HCT116 (cell line): ENCODE measurements at regions not wholly inside any gene's neighbourhood (a gene's known extent, or its start where the extent isn't known, plus 50 kb on each side); places are given as distances from the start of the nearest gene placed in this dataset.
A peak's percentile ranks its signal among the peaks of the same experiment; 100 is the strongest.

Experiments
- ATAC-seq: fragments of 200-7000 bp; cut with Tn5 transposase; 2 replicates; pipeline ENCODE4 v1.9.1; 2020; ENCODE audit warnings: mild to moderate bottlenecking, moderate library complexity
- BruUV-seq: library from RNA; stranded (reverse); fragments of 400-500 nt; replicated peaks from 2 replicates; lab custom pipeline; 2021; lab: Mats Ljungman, UMichigan
- CTCF ChIA-PET: fragments of 300-600 bp; sonication (Branson Sonifier 250); formaldehyde crosslinking; loops from one replicate; lab custom pipeline; 2021; ENCODE audit warnings: antibody characterized with exemption; lab: Charles Lee
- POLR2A ChIA-PET: fragments of 300-600, 350-600 bp; sonication (Branson Sonifier 250); formaldehyde crosslinking; loops from one replicate; lab custom pipeline; 2021; ENCODE audit warnings: antibody characterized with exemption; lab: Charles Lee
- RAD21 ChIA-PET, 2 experiments: fragments of 300-600 bp; sonication (Branson Sonifier 250); formaldehyde crosslinking; loops; one replicate each; lab custom pipeline; 2023; ENCODE audit warnings: low total read pairs in 2 of 2; ENCODE audit not compliant: uncharacterized antibody in 2 of 2, unreplicated experiment in 2 of 2, low non-redundant PET in 1 of 2; lab: Charles Lee
- DNase-seq: peaks from one replicate; pipeline ENCODE4 v3.0.0-alpha.2; 2010; ENCODE audit warnings: low read depth, low spot score
- H2AFZ ChIP-seq: fragments of 200-600 bp; shearing (Covaris generic), sonication (generic); 2 replicates; pipeline ENCODE4 v1.6.1; 2017; ENCODE audit warnings: low read depth, mixed run types, mixed read lengths, antibody characterized with exemption, low read length; ENCODE audit not compliant: poor library complexity, severe bottlenecking
- H3K27ac ChIP-seq: 2 replicates; pipeline ENCODE4 v1.5.1; 2012; ENCODE audit warnings: low read depth, low read length
- H3K27me3 ChIP-seq: fragments of 200-600 bp; sonication (generic); 2 replicates; pipeline ENCODE4 v1.6.1; 2016; ENCODE audit warnings: mixed run types, low read length, mixed read lengths; ENCODE audit not compliant: insufficient read depth
- H3K36me3 ChIP-seq, 2 experiments: fragments of 200-500 bp in 1 of 2; fragments of 200-600 bp in 1 of 2; sonication (Bioruptor generic) in 1 of 2; sonication (generic) in 1 of 2; 2 replicates each; pipeline versions ENCODE4 v1.5.1 to v1.6.1; 2014 to 2016; ENCODE audit warnings: low read length in 2 of 2, inconsistent platforms in 1 of 2, mixed read lengths in 1 of 2, mixed run types in 1 of 2; ENCODE audit not compliant: insufficient read depth in 2 of 2, control insufficient read depth in 1 of 2
- H3K4me1 ChIP-seq, 2 experiments: fragments of 200-600 bp in 1 of 2; sonication (generic) in 1 of 2; 2 replicates each; pipeline versions ENCODE4 v1.5.1 to v1.6.1; 2012 to 2017; ENCODE audit warnings: low read length in 2 of 2, inconsistent platforms in 1 of 2, mild to moderate bottlenecking in 1 of 2, mixed read lengths in 1 of 2, mixed run types in 1 of 2, moderate library complexity in 1 of 2; ENCODE audit not compliant: insufficient read depth in 2 of 2, control insufficient read depth in 1 of 2
- H3K4me2 ChIP-seq: fragments of 200-600 bp; sonication (generic); 2 replicates; pipeline ENCODE4 v1.6.1; 2017; ENCODE audit warnings: mixed run types, low read length, mixed read lengths
- H3K4me3 ChIP-seq, 2 experiments: fragments of 200-600 bp in 1 of 2; sonication (generic) in 1 of 2; replicated peaks in 1 of 2; 2 replicates each; pipeline ENCODE4 v1.5.1; 2011 to 2016; ENCODE audit warnings: low read length in 2 of 2, control low read depth in 1 of 2, low read depth in 1 of 2, mild to moderate bottlenecking in 1 of 2, mixed read lengths in 1 of 2, mixed run types in 1 of 2
- H3K79me2 ChIP-seq: fragments of 200-600 bp; sonication (generic); 2 replicates; pipeline ENCODE4 v1.6.1; 2017; ENCODE audit warnings: mild to moderate bottlenecking, mixed run types, low read length, moderate library complexity, mixed read lengths; ENCODE audit not compliant: insufficient read depth
- H3K9ac ChIP-seq: fragments of 200-600 bp; sonication (generic); 2 replicates; pipeline ENCODE4 v1.6.1; 2016; ENCODE audit warnings: low read length, mixed read lengths
- H3K9me2 ChIP-seq: fragments of 200-600 bp; sonication (generic), shearing (Covaris generic); 2 replicates; pipeline ENCODE4 v1.6.1; 2017; ENCODE audit warnings: mixed run types, mild to moderate bottlenecking, moderate library complexity; ENCODE audit not compliant: insufficient read depth
- H3K9me3 ChIP-seq, 2 experiments: fragments of 200-500 bp in 1 of 2; fragments of 200-600 bp in 1 of 2; sonication (Bioruptor generic) in 1 of 2; sonication (generic) in 1 of 2; 2 replicates each; pipeline ENCODE4 v1.6.1; 2014 to 2017; ENCODE audit warnings: low read length in 2 of 2, mixed read lengths in 2 of 2, inconsistent platforms in 1 of 2, low read depth in 1 of 2, mild to moderate bottlenecking in 1 of 2, mixed run types in 1 of 2, moderate library complexity in 1 of 2; ENCODE audit not compliant: control insufficient read depth in 1 of 2, insufficient read depth in 1 of 2
- H4K20me1 ChIP-seq: fragments of 200-600 bp; sonication (generic), shearing (Covaris generic); 2 replicates; pipeline ENCODE4 v1.6.1; 2017; ENCODE audit warnings: mixed run types, mild to moderate bottlenecking, moderate library complexity; ENCODE audit not compliant: insufficient read depth
- CBX3 ChIP-seq: IDR thresholded peaks from 2 replicates; pipeline ENCODE4 v1.6.1; 2012; ENCODE audit warnings: low read depth
- CEBPB ChIP-seq: IDR thresholded peaks from 2 replicates; pipeline ENCODE4 v1.6.1; 2012; ENCODE audit warnings: low read depth
- CTCF ChIP-seq, 3 experiments: fragments of 200-600 bp in 1 of 3; sonication (generic) in 1 of 3; IDR thresholded peaks in 2 of 3; conservative IDR thresholded peaks in 1 of 3; 2 replicates each; pipeline ENCODE4 v1.5.1; 2012 to 2017; ENCODE audit warnings: low read depth in 2 of 3, low read length in 2 of 3, antibody characterized with exemption in 1 of 3, borderline replicate concordance in 1 of 3, control low read depth in 1 of 3, mild to moderate bottlenecking in 1 of 3, mixed read lengths in 1 of 3, mixed run types in 1 of 3, moderate library complexity in 1 of 3; ENCODE audit not compliant: insufficient read depth in 1 of 3
- EGR1 ChIP-seq: IDR thresholded peaks from 2 replicates; pipeline ENCODE4 v1.6.1; 2012; ENCODE audit warnings: low read depth
- ELF1 ChIP-seq: IDR thresholded peaks from 2 replicates; pipeline ENCODE4 v1.6.1; 2012; ENCODE audit warnings: low read depth, borderline replicate concordance
- EZH2phosphoT487 ChIP-seq: fragments of 200-600 bp; IDR thresholded peaks from 2 replicates; pipeline ENCODE4 v1.6.1; 2018; ENCODE audit warnings: antibody characterized with exemption, borderline replicate concordance
- FOSL1 ChIP-seq: IDR thresholded peaks from 2 replicates; pipeline ENCODE4 v1.6.1; 2012; ENCODE audit warnings: low read depth
- JUND ChIP-seq: IDR thresholded peaks from 2 replicates; pipeline ENCODE4 v1.6.1; 2012
- POLR2A ChIP-seq: IDR thresholded peaks from 2 replicates; pipeline ENCODE4 v1.7.0; 2011; ENCODE audit warnings: borderline replicate concordance; ENCODE audit not compliant: insufficient read depth, insufficient read length; ENCODE audit errors: extremely low read depth
- POLR2AphosphoS5 ChIP-seq: IDR thresholded peaks from 2 replicates; pipeline ENCODE4 v1.6.1; 2011; ENCODE audit warnings: mild to moderate bottlenecking, low read depth, low read length, moderate library complexity
- RAD21 ChIP-seq: IDR thresholded peaks from 2 replicates; pipeline ENCODE4 v1.6.1; 2012; ENCODE audit warnings: low read depth, mild to moderate bottlenecking
- REST ChIP-seq: IDR thresholded peaks from 2 replicates; pipeline ENCODE4 v1.6.1; 2012; ENCODE audit warnings: low read depth
- SP1 ChIP-seq: IDR thresholded peaks from 2 replicates; pipeline ENCODE4 v1.6.1; 2012; ENCODE audit warnings: low read depth
- SRF ChIP-seq: IDR thresholded peaks from 2 replicates; pipeline ENCODE4 v1.6.1; 2012; ENCODE audit warnings: low read depth
- TCF7L2 ChIP-seq: IDR thresholded peaks from 2 replicates; pipeline ENCODE4 v1.7.0; 2011; ENCODE audit warnings: borderline replicate concordance, inconsistent platforms; ENCODE audit not compliant: insufficient read depth, insufficient read length; ENCODE audit errors: extremely low read depth
- YY1 ChIP-seq: IDR thresholded peaks from 2 replicates; pipeline ENCODE4 v1.6.1; 2011; ENCODE audit warnings: low read length, low read depth, moderate library complexity, mild to moderate bottlenecking; ENCODE audit not compliant: insufficient replicate concordance; ENCODE audit errors: extremely low read depth
- ZBTB33 ChIP-seq: IDR thresholded peaks from 2 replicates; pipeline ENCODE4 v1.6.1; 2011; ENCODE audit warnings: mild to moderate bottlenecking, low read length, moderate library complexity; ENCODE audit not compliant: insufficient replicate concordance; ENCODE audit errors: extremely low read depth
- intact Hi-C: fragments of 100-400 bp; cut with micrococcal nuclease; formaldehyde crosslinking; loops from 2 replicates; pipeline ENCODE4 v1.10.0; 2022

- no peak for TF ChIP-seq ZBTB33
- no peak for TF ChIP-seq ELF1
- no peak for TF ChIP-seq JUND
- no peak for TF ChIP-seq CBX3
- no peak for TF ChIP-seq POLR2AphosphoS5
Observed at GRCh38 chr1:216793973-216794372, 70.7 kb upstream of the ESRRG start (continued).

GRCh38 chr1:216793303-216793702, 70.1 kb upstream of the ESRRG start:
- H3K36me3 ChIP-seq: no peaks in the 10 kb centered on the region
- ChIA-PET RAD21 (no interaction called here), CTCF (no interaction called here), POLR2A (no interaction called here)
- intact Hi-C loops: no loop called here
- no TSS peak for BruUV-seq
- H3K9me3 ChIP-seq: no peaks in the 10 kb centered on the region; a peak in 1 of 4 replicates
- no peak overlapping the region for H2AFZ ChIP-seq
- no peak for DNase-seq
- ATAC-seq: peak; percentile 46; the same call in 1 of the 2 replicates
- no peaks in the 10 kb centered on the region for H4K20me1 ChIP-seq
- H3K4me1 ChIP-seq: no peaks in the 10 kb centered on the region
- no peak overlapping the region for H3K27ac ChIP-seq
- no peak overlapping the region for H3K4me2 ChIP-seq
- H3K9me2 ChIP-seq: no peaks in the 10 kb centered on the region
- H3K4me3 ChIP-seq: no peak overlapping the region
- no peaks in the 10 kb centered on the region for H3K79me2 ChIP-seq
- H3K9ac ChIP-seq: no peak overlapping the region
- H3K27me3 ChIP-seq: no peaks in the 10 kb centered on the region
- TF ChIP-seq SRF: no peak
- no peak for TF ChIP-seq TCF7L2
- no peak for TF ChIP-seq REST
- no peak for TF ChIP-seq FOSL1
- TF ChIP-seq SP1: no peak
- no peak for TF ChIP-seq EZH2phosphoT487
- no peak for TF ChIP-seq POLR2A
- no peak for TF ChIP-seq EGR1
- no peak for TF ChIP-seq CEBPB
- no peak for TF ChIP-seq ZBTB33
- TF ChIP-seq RAD21: no peak
- no peak for TF ChIP-seq YY1
- no peak for TF ChIP-seq CTCF (IDR thresholded peaks at IDR 0.05 in 2 of 3, conservative IDR thresholded peaks at IDR 0.05 in 1 of 3; ENCODE audit: borderline replicate concordance in 1 of 3, insufficient read depth in 1 of 3, low read depth in 2 of 3, low read length in 2 of 3)
- TF ChIP-seq JUND: no peak
